ENCODE measurements at regions not wholly inside any gene's neighbourhood (a gene's known extent, or its start where the extent isn't known, plus 50 kb on each side); places are given as distances from the start of the nearest gene placed in this dataset.

- Histone ChIP-seq H3K36me3 (no peaks in the 10 kb centered on the region), H3K9me3 (no peaks in the 10 kb centered on the region), H3K27me3 (no peaks in the 10 kb centered on the region), H3K4me1 (no peaks in the 10 kb centered on the region), H3K27ac (no peak overlapping the region), H3K4me3 (no peak overlapping the region)
- intact Hi-C loops (cut with DNase I), result no loop called here
- 51 to 68% methylated on average over 3 of the region's 3 CpGs for WGBS, 2 donors
- FAIRE-seq (no peak), DNase-seq (no peak), ATAC-seq (no peak)
- TF ChIP-seq CTCF (IDR thresholded peaks at IDR 0.05), result no peak
Observed at GRCh38 chr6:109285366-109285765, 96.9 kb downstream of the CD164 start.

- H3K27me3 ChIP-seq, result no peaks in the 10 kb centered on the region
- WGBS, 2 donors, result 87% methylated on average over 2 of the region's 2 CpGs
- ATAC-seq, result no peak
- intact Hi-C loops (cut with DNase I), result no loop called here
- no peak overlapping the region for H3K4me3 ChIP-seq
- FAIRE-seq, result no peak
- no peaks in the 10 kb centered on the region for H3K4me1 ChIP-seq
- no peak for DNase-seq
- no peak overlapping the region for H3K27ac ChIP-seq
- H3K9me3 ChIP-seq, result no peaks in the 10 kb centered on the region
- H3K36me3 ChIP-seq, result no peaks in the 10 kb centered on the region
- TF ChIP-seq CTCF (IDR thresholded peaks at IDR 0.05), result no peak
Observed at GRCh38 chr6:109284675-109285074, 97.6 kb downstream of the CD164 start.

GRCh38 chr6:109282756-109283155 lies 99.5 kb downstream of the CD164 start:
- H3K4me3 ChIP-seq, result no peak overlapping the region
- no peak overlapping the region for H3K27ac ChIP-seq
- H3K27me3 ChIP-seq, result no peaks in the 10 kb centered on the region
- intact Hi-C loops (cut with DNase I), result no loop called here
- FAIRE-seq (no peak), ATAC-seq (no peak), DNase-seq (no peak)
- no peaks in the 10 kb centered on the region for H3K36me3 ChIP-seq
- no peak for TF ChIP-seq CTCF (IDR thresholded peaks at IDR 0.05)
- WGBS, 2 donors, result 83 to 89% methylated on average over 2 of the region's 2 CpGs
- H3K4me1 ChIP-seq, result no peaks in the 10 kb centered on the region
- H3K9me3 ChIP-seq, result no peaks in the 10 kb centered on the region

- no peaks in the 10 kb centered on the region for H3K4me1 ChIP-seq
- ATAC-seq, result no peak
- no peaks in the 10 kb centered on the region for H3K27me3 ChIP-seq
- no peaks in the 10 kb centered on the region for H3K9me3 ChIP-seq
- no peak overlapping the region for H3K4me3 ChIP-seq
- no peak for FAIRE-seq
- 93 to 94% methylated on average over 1 of the region's 1 CpG for WGBS, 2 donors
- no peak for DNase-seq
- no peak overlapping the region for H3K27ac ChIP-seq
- intact Hi-C loops (cut with DNase I), result no loop called here
- H3K36me3 ChIP-seq, result no peaks in the 10 kb centered on the region
- TF ChIP-seq CTCF (IDR thresholded peaks at IDR 0.05), result no peak
Observed at GRCh38 chr6:109279628-109280027, 102.6 kb downstream of the CD164 start.

GRCh38 chr6:109271622-109272021 lies 110.6 kb downstream of the CD164 start:
- no peak overlapping the region for H3K4me3 ChIP-seq
- ATAC-seq, result no peak
- TF ChIP-seq CTCF (IDR thresholded peaks at IDR 0.05), result no peak
- H3K36me3 ChIP-seq, result no peaks in the 10 kb centered on the region
- no peaks in the 10 kb centered on the region for H3K27me3 ChIP-seq
- WGBS, 2 donors, result 93 to 96% methylated on average over 2 of the region's 2 CpGs
- no peak for DNase-seq
- intact Hi-C loops (cut with DNase I), result no loop called here
- FAIRE-seq, result no peak
- no peaks in the 10 kb centered on the region for H3K9me3 ChIP-seq
- H3K4me1 ChIP-seq, result no peaks in the 10 kb centered on the region
- H3K27ac ChIP-seq, result no peak overlapping the region
